PC-3 (cell line): ENCODE measurements at regions not wholly inside any gene's neighbourhood (a gene's known extent, or its start where the extent isn't known, plus 50 kb on each side); places are given as distances from the start of the nearest gene placed in this dataset.

ENCODE experiments used
- EZH2 ChIP-seq: fragments of 300-600 bp; sonication (generic); IDR thresholded peaks from one replicate; pipeline ENCODE4 v1.6.1; 2017; ENCODE audit warnings: antibody characterized with exemption, mild to moderate bottlenecking, low read length; ENCODE audit not compliant: unreplicated experiment
- EZH2phosphoT487 ChIP-seq: fragments of 300-600 bp; sonication (generic); IDR thresholded peaks from 2 replicates; pipeline ENCODE4 v1.6.1; 2018; ENCODE audit warnings: mild to moderate bottlenecking, antibody characterized with exemption, low read length, borderline replicate concordance
- TF ChIP-seq, protein P1 (sequence below): fragments of 300-600 bp; sonication (generic); conservative IDR thresholded peaks from 2 replicates; pipeline ENCODE4 v1.5.1; 2017; ENCODE audit warnings: antibody characterized with exemption, low read depth, mild to moderate bottlenecking, low read length

DNA sequence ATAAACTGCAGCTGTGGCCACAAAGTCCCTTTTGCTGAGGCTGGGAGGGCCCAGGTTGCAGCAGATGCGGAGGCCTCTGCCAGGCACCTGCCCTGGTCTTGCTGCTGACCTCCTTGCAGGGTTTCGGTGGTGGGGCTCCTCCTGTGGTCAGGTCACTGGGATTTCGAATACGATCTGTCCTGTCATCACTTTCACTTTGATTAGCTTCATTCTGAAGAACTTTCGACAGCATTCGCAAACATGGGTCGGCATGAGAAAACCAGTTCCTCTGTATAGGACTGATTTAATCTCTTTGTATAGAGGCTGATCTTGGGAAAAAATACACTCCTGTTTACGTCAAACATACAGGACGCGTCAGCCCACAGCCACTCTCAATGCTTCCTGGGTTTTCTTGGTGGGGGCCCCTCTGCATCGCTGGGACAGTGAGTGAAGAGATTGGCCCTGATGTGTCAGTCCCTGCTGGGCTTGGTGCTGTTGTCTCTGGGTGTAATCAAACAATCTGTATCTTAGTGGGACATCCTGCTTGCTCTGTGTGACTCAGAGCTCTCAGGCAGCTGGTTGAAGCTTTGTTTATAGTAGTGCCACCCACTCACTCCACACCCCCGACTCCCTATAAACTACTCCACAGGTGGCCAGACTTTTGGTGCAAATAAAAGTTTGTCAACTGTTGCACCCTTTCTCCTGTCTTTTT, 209.4 kb upstream of the CXCR4 start:
- TF ChIP-seq, protein P1, sequence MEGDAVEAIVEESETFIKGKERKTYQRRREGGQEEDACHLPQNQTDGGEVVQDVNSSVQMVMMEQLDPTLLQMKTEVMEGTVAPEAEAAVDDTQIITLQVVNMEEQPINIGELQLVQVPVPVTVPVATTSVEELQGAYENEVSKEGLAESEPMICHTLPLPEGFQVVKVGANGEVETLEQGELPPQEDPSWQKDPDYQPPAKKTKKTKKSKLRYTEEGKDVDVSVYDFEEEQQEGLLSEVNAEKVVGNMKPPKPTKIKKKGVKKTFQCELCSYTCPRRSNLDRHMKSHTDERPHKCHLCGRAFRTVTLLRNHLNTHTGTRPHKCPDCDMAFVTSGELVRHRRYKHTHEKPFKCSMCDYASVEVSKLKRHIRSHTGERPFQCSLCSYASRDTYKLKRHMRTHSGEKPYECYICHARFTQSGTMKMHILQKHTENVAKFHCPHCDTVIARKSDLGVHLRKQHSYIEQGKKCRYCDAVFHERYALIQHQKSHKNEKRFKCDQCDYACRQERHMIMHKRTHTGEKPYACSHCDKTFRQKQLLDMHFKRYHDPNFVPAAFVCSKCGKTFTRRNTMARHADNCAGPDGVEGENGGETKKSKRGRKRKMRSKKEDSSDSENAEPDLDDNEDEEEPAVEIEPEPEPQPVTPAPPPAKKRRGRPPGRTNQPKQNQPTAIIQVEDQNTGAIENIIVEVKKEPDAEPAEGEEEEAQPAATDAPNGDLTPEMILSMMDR: no peak
- no peak for TF ChIP-seq EZH2
- no peak for TF ChIP-seq EZH2phosphoT487
